Testis (tissue), 2 donors: ENCODE measurements at regions not wholly inside any gene's neighbourhood (a gene's known extent, or its start where the extent isn't known, plus 50 kb on each side); places are given as distances from the start of the nearest gene placed in this dataset.

Experiments used
- POLR2A ChIP-seq: fragments of 450-650 bp; IDR thresholded peaks from one replicate; pipeline ENCODE4 v1.6.1; 2017; ENCODE audit warnings: antibody characterized with exemption, mild to moderate bottlenecking, moderate library complexity
- TF ChIP-seq, protein P1 (sequence below), 3 experiments: fragments of 450-650 bp in 2 of 3; fragments of 200-600 bp in 1 of 3; sonication (generic) in 1 of 3; IDR thresholded peaks; one replicate each; pipeline ENCODE4 v1.5.1; 2016 to 2019; ENCODE audit warnings: antibody characterized with exemption in 3 of 3, mild to moderate bottlenecking in 2 of 3, moderate library complexity in 1 of 3

DNA sequence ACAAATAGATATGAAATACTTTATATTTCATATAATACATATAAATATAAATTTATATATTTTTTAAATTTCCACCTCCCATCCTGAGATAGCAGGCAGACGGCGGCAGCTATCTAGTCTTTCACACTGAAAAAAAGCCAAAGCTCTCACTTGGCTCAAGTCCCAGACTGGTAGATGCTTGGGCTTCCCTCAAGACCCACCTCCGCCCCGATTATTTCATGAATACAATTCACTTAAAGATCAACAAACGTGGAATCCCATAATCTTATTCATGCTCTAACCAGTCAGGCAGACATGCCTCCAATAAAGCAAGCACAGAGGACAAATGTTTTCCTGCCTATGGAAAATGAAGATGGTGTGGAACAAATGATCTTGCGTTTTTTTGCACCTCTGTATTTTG, 275.9 kb upstream of the NR2F2 start:
- TF ChIP-seq, protein P1, sequence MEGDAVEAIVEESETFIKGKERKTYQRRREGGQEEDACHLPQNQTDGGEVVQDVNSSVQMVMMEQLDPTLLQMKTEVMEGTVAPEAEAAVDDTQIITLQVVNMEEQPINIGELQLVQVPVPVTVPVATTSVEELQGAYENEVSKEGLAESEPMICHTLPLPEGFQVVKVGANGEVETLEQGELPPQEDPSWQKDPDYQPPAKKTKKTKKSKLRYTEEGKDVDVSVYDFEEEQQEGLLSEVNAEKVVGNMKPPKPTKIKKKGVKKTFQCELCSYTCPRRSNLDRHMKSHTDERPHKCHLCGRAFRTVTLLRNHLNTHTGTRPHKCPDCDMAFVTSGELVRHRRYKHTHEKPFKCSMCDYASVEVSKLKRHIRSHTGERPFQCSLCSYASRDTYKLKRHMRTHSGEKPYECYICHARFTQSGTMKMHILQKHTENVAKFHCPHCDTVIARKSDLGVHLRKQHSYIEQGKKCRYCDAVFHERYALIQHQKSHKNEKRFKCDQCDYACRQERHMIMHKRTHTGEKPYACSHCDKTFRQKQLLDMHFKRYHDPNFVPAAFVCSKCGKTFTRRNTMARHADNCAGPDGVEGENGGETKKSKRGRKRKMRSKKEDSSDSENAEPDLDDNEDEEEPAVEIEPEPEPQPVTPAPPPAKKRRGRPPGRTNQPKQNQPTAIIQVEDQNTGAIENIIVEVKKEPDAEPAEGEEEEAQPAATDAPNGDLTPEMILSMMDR (IDR thresholded peaks at IDR 0.05), result no peak
- TF ChIP-seq POLR2A, result no peak
